C4-2B (cell line): ENCODE measurements at regions not wholly inside any gene's neighbourhood (a gene's known extent, or its start where the extent isn't known, plus 50 kb on each side); places are given as distances from the start of the nearest gene placed in this dataset.

ENCODE experiments used
- CTCF ChIP-seq: fragments of 450-650 bp; conservative IDR thresholded peaks from 2 replicates; pipeline ENCODE4 v1.5.1; 2017; ENCODE audit warnings: mild to moderate bottlenecking
- ZFX ChIP-seq: fragments of 450-650 bp; IDR thresholded peaks from 2 replicates; pipeline ENCODE4 v1.6.1; 2017

GRCh38 chr6:72534236-72534635 is 87.6 kb upstream of the KCNQ5 start:
- TF ChIP-seq CTCF = no peak
- TF ChIP-seq ZFX = no peak
